ENCODE measurements at regions not wholly inside any gene's neighbourhood (a gene's known extent, or its start where the extent isn't known, plus 50 kb on each side); places are given as distances from the start of the nearest gene placed in this dataset.

- Histone ChIP-seq H3K27ac (no peak overlapping the region), H3K9me3 (no peaks in the 10 kb centered on the region), H3K4me2 (no peak overlapping the region), H3K4me3 (no peak overlapping the region), H3K27me3 (no peaks in the 10 kb centered on the region), H3K9ac (no peak overlapping the region), H4K20me1 (no peaks in the 10 kb centered on the region), H3K36me3 (no peaks in the 10 kb centered on the region), H3K4me1 (peaks cover 9% of the 10 kb centered on the region)
- no peak for TF ChIP-seq Cebpa-rat (IDR thresholded peaks at IDR 0.05)
Observed at GRCh38 chr1:229848752-229849677, 218.0 kb upstream of the GALNT2 start.

- Histone ChIP-seq H3K4me2 (no peak overlapping the region), H3K27me3 (no peaks in the 10 kb centered on the region), H3K36me3 (no peaks in the 10 kb centered on the region), H3K4me1 (peaks cover 11% of the 10 kb centered on the region), H3K4me3 (no peak overlapping the region), H4K20me1 (no peaks in the 10 kb centered on the region), H3K9ac (no peak overlapping the region), H3K9me3 (no peaks in the 10 kb centered on the region), H3K27ac (no peak overlapping the region)
- TF ChIP-seq Cebpa-rat (IDR thresholded peaks at IDR 0.05): no peak
Observed at GRCh38 chr1:229851511-229851910, 215.5 kb upstream of the GALNT2 start.

DNA sequence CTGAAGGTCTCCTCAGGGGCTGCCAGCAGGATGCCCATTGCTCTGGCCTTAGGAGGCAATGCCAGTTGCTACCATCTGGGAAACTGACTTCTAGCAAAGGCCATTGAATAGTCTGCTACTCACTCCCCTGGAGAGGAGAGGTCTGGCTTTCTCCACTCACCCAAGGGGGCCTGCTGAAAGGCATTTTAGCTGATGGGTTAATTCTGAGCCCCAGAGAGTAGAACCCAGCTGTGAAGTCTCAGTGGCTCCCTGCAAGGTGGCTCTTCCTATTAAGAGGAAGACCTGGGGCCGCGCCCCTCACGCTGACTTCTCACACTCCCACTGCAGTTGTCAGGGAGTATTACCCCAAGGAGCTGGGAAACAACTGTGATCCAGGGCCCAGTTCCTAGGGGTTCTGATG, 213.3 kb upstream of the GALNT2 start:
- Histone ChIP-seq H3K9me3 (no peaks in the 10 kb centered on the region), H3K27me3 (no peaks in the 10 kb centered on the region), H3K36me3 (no peaks in the 10 kb centered on the region), H3K4me2 (no peak overlapping the region), H4K20me1 (no peaks in the 10 kb centered on the region), H3K27ac (no peak overlapping the region), H3K4me1 (peaks cover 20% of the 10 kb centered on the region), H3K9ac (no peak overlapping the region), H3K4me3 (no peak overlapping the region)
- TF ChIP-seq Cebpa-rat (IDR thresholded peaks at IDR 0.05): no peak

GRCh38 chr1:229854620-229855019, 212.4 kb upstream of the GALNT2 start:
- no peak overlapping the region for H3K4me3 ChIP-seq
- H3K4me2 ChIP-seq: no peak overlapping the region
- no peaks in the 10 kb centered on the region for H3K36me3 ChIP-seq
- no peaks in the 10 kb centered on the region for H4K20me1 ChIP-seq
- no peak overlapping the region for H3K27ac ChIP-seq
- no peak for TF ChIP-seq Cebpa-rat (IDR thresholded peaks at IDR 0.05)
- H3K9ac ChIP-seq: no peak overlapping the region
- peaks cover 20% of the 10 kb centered on the region for H3K4me1 ChIP-seq
- no peaks in the 10 kb centered on the region for H3K9me3 ChIP-seq
- no peaks in the 10 kb centered on the region for H3K27me3 ChIP-seq

- peak overlapping the region; percentile 60 for H3K4me3 ChIP-seq
- no peaks in the 10 kb centered on the region for H3K27me3 ChIP-seq
- H4K20me1 ChIP-seq: no peaks in the 10 kb centered on the region
- TF ChIP-seq Cebpa-rat (IDR thresholded peaks at IDR 0.05): no peak
- no peaks in the 10 kb centered on the region for H3K9me3 ChIP-seq
- peaks cover 20% of the 10 kb centered on the region for H3K4me1 ChIP-seq
- H3K36me3 ChIP-seq: no peaks in the 10 kb centered on the region
- H3K9ac ChIP-seq: peak overlapping the region; percentile 55
- H3K4me2 ChIP-seq: peak overlapping the region; percentile 83
- peak overlapping the region; percentile 54 for H3K27ac ChIP-seq
Observed at GRCh38 chr1:229856009-229856650, 210.9 kb upstream of the GALNT2 start.

DNA sequence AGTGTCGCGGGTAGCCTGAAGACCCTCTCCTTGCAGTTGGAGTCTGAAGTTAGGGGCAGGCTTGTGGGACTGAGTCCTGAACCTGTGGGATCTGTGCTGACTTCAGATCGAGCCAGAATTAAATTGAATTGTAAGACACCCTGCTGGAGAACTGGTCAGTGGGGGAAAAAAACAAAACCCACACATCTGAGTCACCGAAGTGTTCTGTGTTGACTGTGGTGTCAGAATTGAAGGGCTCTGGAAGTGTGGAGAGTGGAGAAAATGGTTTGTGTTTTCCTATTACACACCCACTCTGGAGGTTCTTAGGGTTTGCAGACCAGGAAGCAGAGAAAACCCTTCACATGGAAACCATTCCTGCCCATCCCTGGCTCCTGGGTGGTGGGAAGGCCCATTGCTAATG, 209.5 kb upstream of the GALNT2 start:
- H3K27ac ChIP-seq: no peak overlapping the region
- H3K4me2 ChIP-seq: no peak overlapping the region
- no peak overlapping the region for H3K4me3 ChIP-seq
- no peak for TF ChIP-seq Cebpa-rat (IDR thresholded peaks at IDR 0.05)
- H4K20me1 ChIP-seq: no peaks in the 10 kb centered on the region
- H3K4me1 ChIP-seq: peaks cover 20% of the 10 kb centered on the region
- H3K9ac ChIP-seq: no peak overlapping the region
- no peaks in the 10 kb centered on the region for H3K36me3 ChIP-seq
- H3K9me3 ChIP-seq: no peaks in the 10 kb centered on the region
- no peaks in the 10 kb centered on the region for H3K27me3 ChIP-seq

DNA sequence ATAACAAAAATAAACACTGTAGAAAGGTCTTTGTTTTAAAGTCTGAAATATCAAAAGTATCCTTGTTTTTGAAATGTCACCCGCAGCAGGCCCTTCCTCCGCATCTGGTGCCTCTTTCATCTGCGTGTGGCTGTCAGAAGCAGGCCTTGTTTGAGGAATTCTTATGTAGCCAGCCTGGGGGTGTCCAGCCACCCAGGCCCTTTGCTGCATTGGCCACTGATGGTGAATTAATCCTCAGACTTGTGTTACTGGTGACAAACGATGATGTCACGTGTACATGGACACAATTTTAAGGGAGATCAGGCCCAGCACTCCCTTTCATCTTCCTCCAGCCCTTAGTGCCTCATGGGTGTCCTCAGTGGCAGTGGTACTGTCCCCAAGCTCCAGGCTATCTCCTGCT, 208.0 kb upstream of the GALNT2 start:
- H4K20me1 ChIP-seq: no peaks in the 10 kb centered on the region
- H3K9ac ChIP-seq: no peak overlapping the region
- peaks cover 20% of the 10 kb centered on the region for H3K4me1 ChIP-seq
- H3K36me3 ChIP-seq: no peaks in the 10 kb centered on the region
- no peaks in the 10 kb centered on the region for H3K9me3 ChIP-seq
- no peak for TF ChIP-seq Cebpa-rat (IDR thresholded peaks at IDR 0.05)
- no peaks in the 10 kb centered on the region for H3K27me3 ChIP-seq
- H3K27ac ChIP-seq: no peak overlapping the region
- no peak overlapping the region for H3K4me3 ChIP-seq
- no peak overlapping the region for H3K4me2 ChIP-seq

GRCh38 chr1:229860926-229861325, 206.1 kb upstream of the GALNT2 start:
- no peaks in the 10 kb centered on the region for H4K20me1 ChIP-seq
- TF ChIP-seq Cebpa-rat (IDR thresholded peaks at IDR 0.05): no peak
- peaks cover 8% of the 10 kb centered on the region; the same call in 1 of the 2 replicates for H3K9me3 ChIP-seq
- no peaks in the 10 kb centered on the region for H3K36me3 ChIP-seq
- no peaks in the 10 kb centered on the region for H3K27me3 ChIP-seq
- no peak overlapping the region for H3K9ac ChIP-seq
- no peak overlapping the region for H3K27ac ChIP-seq
- no peak overlapping the region for H3K4me2 ChIP-seq
- H3K4me3 ChIP-seq: no peak overlapping the region
- peaks cover 14% of the 10 kb centered on the region for H3K4me1 ChIP-seq

- H3K9me3 ChIP-seq: peaks cover 8% of the 10 kb centered on the region; the same call in 1 of the 2 replicates
- TF ChIP-seq Cebpa-rat (IDR thresholded peaks at IDR 0.05): no peak
- H3K27me3 ChIP-seq: no peaks in the 10 kb centered on the region
- no peaks in the 10 kb centered on the region for H4K20me1 ChIP-seq
- no peak overlapping the region for H3K4me2 ChIP-seq
- H3K27ac ChIP-seq: no peak overlapping the region
- H3K4me1 ChIP-seq: peaks cover 3% of the 10 kb centered on the region; the same call in 1 of the 2 replicates
- no peak overlapping the region for H3K4me3 ChIP-seq
- no peaks in the 10 kb centered on the region for H3K36me3 ChIP-seq
- no peak overlapping the region for H3K9ac ChIP-seq
Observed at GRCh38 chr1:229862017-229862774, 204.8 kb upstream of the GALNT2 start.

Data from BLaER1 (cell line).